Stimulated activated effector memory CD8-positive, alpha-beta T cell treated with anti-CD3 and anti-CD28 coated beads, Interleukin-12 subunit alpha, Interleukin-12 subunit beta, amount 100 ng/mL, for 72 hours (primary cell): ENCODE measurements at regions not wholly inside any gene's neighbourhood (a gene's known extent, or its start where the extent isn't known, plus 50 kb on each side); places are given as distances from the start of the nearest gene placed in this dataset.
A peak's percentile ranks its signal among the peaks of the same experiment; 100 is the strongest.

Experiments used
- ATAC-seq: fragments of 150-1000 bp; cut with Tn5 transposase; 2 replicates; pipeline ENCODE4 v1.10.0; 2021
- DNase-seq, 2 donors: peaks; one replicate each; pipeline ENCODE4 v3.0.0; 2021 to 2022; ENCODE audit warnings: low spot score in 2 of 2
- H3K27ac Mint-ChIP-seq: one replicate; pipeline ENCODE4 v1.8.0; 2022; ENCODE audit warnings: mild to moderate bottlenecking, mixed read lengths
- H3K36me3 Mint-ChIP-seq: one replicate; pipeline ENCODE4 v1.8.0; 2022; ENCODE audit warnings: mild to moderate bottlenecking, mixed read lengths
- H3K4me1 Mint-ChIP-seq: one replicate; pipeline ENCODE4 v1.8.0; 2022; ENCODE audit warnings: mixed read lengths
- H3K4me3 Mint-ChIP-seq: one replicate; pipeline ENCODE4 v1.8.0; 2022; ENCODE audit warnings: mild to moderate bottlenecking, mixed read lengths
- H3K9me3 Mint-ChIP-seq: one replicate; pipeline ENCODE4 v1.8.0; 2022; ENCODE audit warnings: mixed read lengths

GRCh38 chr5:114988096-114988495 lies 181.6 kb downstream of the TRIM36 start:
- Mint-ChIP-seq H3K9me3 (no peaks in the 10 kb centered on the region), H3K27ac (no peak overlapping the region), H3K4me3 (no peak overlapping the region), H3K36me3 (no peaks in the 10 kb centered on the region), H3K4me1 (no peaks in the 10 kb centered on the region)
- no peak for DNase-seq
- ATAC-seq = no peak

GRCh38 chr5:114984796-114985195 lies 184.9 kb downstream of the TRIM36 start:
- Mint-ChIP-seq H3K36me3 (no peaks in the 10 kb centered on the region), H3K4me1 (no peaks in the 10 kb centered on the region), H3K9me3 (peaks cover 3% of the 10 kb centered on the region), H3K27ac (no peak overlapping the region), H3K4me3 (no peak overlapping the region)
- ATAC-seq (no peak), DNase-seq (no peak)

GRCh38 chr5:114981111-114981510 lies 188.6 kb downstream of the TRIM36 start:
- no peaks in the 10 kb centered on the region for H3K36me3 Mint-ChIP-seq
- H3K4me1 Mint-ChIP-seq = no peaks in the 10 kb centered on the region
- DNase-seq (no peak), ATAC-seq (no peak)
- peaks cover 6% of the 10 kb centered on the region for H3K9me3 Mint-ChIP-seq
- H3K4me3 Mint-ChIP-seq = no peak overlapping the region
- H3K27ac Mint-ChIP-seq = no peak overlapping the region

GRCh38 chr5:114977979-114978573 lies 191.6 kb downstream of the TRIM36 start:
- no peaks in the 10 kb centered on the region for H3K4me1 Mint-ChIP-seq
- no peaks in the 10 kb centered on the region for H3K36me3 Mint-ChIP-seq
- ATAC-seq = peak; percentile 74

GRCh38 chr5:114969482-114969881 lies 200.2 kb downstream of the TRIM36 start:
- Mint-ChIP-seq H3K27ac (no peak overlapping the region), H3K4me3 (no peak overlapping the region), H3K4me1 (no peaks in the 10 kb centered on the region), H3K9me3 (peaks cover 6% of the 10 kb centered on the region), H3K36me3 (no peaks in the 10 kb centered on the region)
- no peak for ATAC-seq
- DNase-seq = no peak

More at GRCh38 chr5:114977979-114978573, 191.6 kb downstream of the TRIM36 start:
- Mint-ChIP-seq H3K4me3 (no peak overlapping the region), H3K9me3 (peaks cover 6% of the 10 kb centered on the region), H3K27ac (no peak overlapping the region)
- no peak for DNase-seq

GRCh38 chr5:114957384-114957783 lies 212.3 kb downstream of the TRIM36 start:
- Mint-ChIP-seq H3K27ac (no peak overlapping the region), H3K4me3 (no peak overlapping the region)
- ATAC-seq = no peak

GRCh38 chr5:114953565-114953964 lies 216.1 kb downstream of the TRIM36 start:
- DNase-seq = no peak
- Mint-ChIP-seq H3K36me3 (no peaks in the 10 kb centered on the region), H3K27ac (no peak overlapping the region), H3K4me1 (no peaks in the 10 kb centered on the region), H3K4me3 (no peak overlapping the region), H3K9me3 (no peaks in the 10 kb centered on the region)
- ATAC-seq = no peak

More at GRCh38 chr5:114957384-114957783, 212.3 kb downstream of the TRIM36 start:
- no peaks in the 10 kb centered on the region for H3K4me1 Mint-ChIP-seq
- no peaks in the 10 kb centered on the region for H3K36me3 Mint-ChIP-seq
- DNase-seq = no peak
- H3K9me3 Mint-ChIP-seq = no peaks in the 10 kb centered on the region

GRCh38 chr5:114952876-114953275 lies 216.8 kb downstream of the TRIM36 start:
- Mint-ChIP-seq H3K9me3 (no peaks in the 10 kb centered on the region), H3K4me1 (no peaks in the 10 kb centered on the region), H3K27ac (no peak overlapping the region), H3K4me3 (no peak overlapping the region), H3K36me3 (no peaks in the 10 kb centered on the region)
- DNase-seq (no peak), ATAC-seq (no peak)

GRCh38 chr5:114949756-114950155 lies 220.0 kb downstream of the TRIM36 start:
- Mint-ChIP-seq H3K4me3 (no peak overlapping the region), H3K4me1 (no peaks in the 10 kb centered on the region), H3K36me3 (no peaks in the 10 kb centered on the region), H3K27ac (no peak overlapping the region), H3K9me3 (no peaks in the 10 kb centered on the region)
- ATAC-seq (no peak), DNase-seq (no peak)

GRCh38 chr5:114948986-114949621 lies 220.6 kb downstream of the TRIM36 start:
- DNase-seq (no peak), ATAC-seq (no peak)
- H3K27ac Mint-ChIP-seq = no peak overlapping the region
- H3K4me1 Mint-ChIP-seq = no peaks in the 10 kb centered on the region
- H3K4me3 Mint-ChIP-seq = no peak overlapping the region
- no peaks in the 10 kb centered on the region for H3K9me3 Mint-ChIP-seq
- H3K36me3 Mint-ChIP-seq = no peaks in the 10 kb centered on the region

- ATAC-seq = no peak
- no peak overlapping the region for H3K27ac Mint-ChIP-seq
- no peaks in the 10 kb centered on the region for H3K36me3 Mint-ChIP-seq
- H3K4me3 Mint-ChIP-seq = no peak overlapping the region
- no peaks in the 10 kb centered on the region for H3K9me3 Mint-ChIP-seq
- no peak for DNase-seq
- H3K4me1 Mint-ChIP-seq = no peaks in the 10 kb centered on the region
These were observed 221.3 kb downstream of the TRIM36 start for GRCh38 chr5:114948363-114948762.

- no peaks in the 10 kb centered on the region for H3K36me3 Mint-ChIP-seq
- H3K4me3 Mint-ChIP-seq = no peak overlapping the region
- ATAC-seq = no peak
- no peaks in the 10 kb centered on the region for H3K4me1 Mint-ChIP-seq
- DNase-seq = no peak
- peaks cover 22% of the 10 kb centered on the region for H3K9me3 Mint-ChIP-seq
- H3K27ac Mint-ChIP-seq = no peak overlapping the region
These were observed 229.0 kb downstream of the TRIM36 start for GRCh38 chr5:114940709-114941108.

- Mint-ChIP-seq H3K4me3 (no peak overlapping the region), H3K9me3 (peaks cover 16% of the 10 kb centered on the region), H3K36me3 (no peaks in the 10 kb centered on the region), H3K27ac (no peak overlapping the region), H3K4me1 (no peaks in the 10 kb centered on the region)
- ATAC-seq (no peak), DNase-seq (no peak)
These were observed 234.2 kb downstream of the TRIM36 start for GRCh38 chr5:114935490-114935889.

- DNase-seq (no peak), ATAC-seq (no peak)
- no peaks in the 10 kb centered on the region for H3K4me1 Mint-ChIP-seq
- no peak overlapping the region for H3K4me3 Mint-ChIP-seq
- no peak overlapping the region for H3K27ac Mint-ChIP-seq
- H3K9me3 Mint-ChIP-seq = peaks cover 2% of the 10 kb centered on the region
- no peaks in the 10 kb centered on the region for H3K36me3 Mint-ChIP-seq
These were observed 240.9 kb downstream of the TRIM36 start for GRCh38 chr5:114928644-114929462.

GRCh38 chr5:114924769-114925168 lies 244.9 kb downstream of the TRIM36 start:
- H3K4me3 Mint-ChIP-seq = no peak overlapping the region
- no peaks in the 10 kb centered on the region for H3K4me1 Mint-ChIP-seq
- H3K36me3 Mint-ChIP-seq = no peaks in the 10 kb centered on the region
- H3K27ac Mint-ChIP-seq = no peak overlapping the region
- DNase-seq (no peak), ATAC-seq (no peak)
- H3K9me3 Mint-ChIP-seq = peaks cover 9% of the 10 kb centered on the region
